WERI-Rb-1 (cell line): ENCODE measurements at regions not wholly inside any gene's neighbourhood (a gene's known extent, or its start where the extent isn't known, plus 50 kb on each side); places are given as distances from the start of the nearest gene placed in this dataset.
"Not testable (repeated sequence)": the region's sequence is repeated elsewhere in the genome, so short reads cannot be mapped to it uniquely, and the experiment has no call there.

Experiments used
- DNase-seq: peaks from one replicate; pipeline ENCODE4 v3.0.0-alpha.2; 2020
- H3K27ac ChIP-seq: fragments of 250-450 bp; sonication (Bioruptor Pico); 2 replicates; pipeline ENCODE4 v1.5.1; 2020; ENCODE audit warnings: mild to moderate bottlenecking, moderate library complexity
- H3K27me3 ChIP-seq: fragments of 250-450 bp; sonication (Bioruptor Pico); 2 replicates; pipeline ENCODE4 v1.5.1; 2021; ENCODE audit warnings: mild to moderate bottlenecking, low read depth, moderate library complexity; ENCODE audit not compliant: insufficient read depth, severe bottlenecking
- H3K36me3 ChIP-seq: fragments of 250-450 bp; sonication (Bioruptor Pico); 2 replicates; pipeline ENCODE4 v1.5.1; 2020; ENCODE audit warnings: mild to moderate bottlenecking, moderate library complexity
- H3K4me3 ChIP-seq: 2 replicates; pipeline ENCODE4 v1.5.1; 2011; ENCODE audit warnings: low read depth, mild to moderate bottlenecking, control low read depth, low read length
- H3K9me3 ChIP-seq: fragments of 250-450 bp; sonication (Bioruptor Pico); 2 replicates; pipeline ENCODE4 v1.5.1; 2021; ENCODE audit warnings: mild to moderate bottlenecking, moderate library complexity; ENCODE audit not compliant: severe bottlenecking
- CTCF ChIP-seq: IDR thresholded peaks from 2 replicates; pipeline ENCODE4 v1.5.1; 2011; ENCODE audit warnings: low read depth, mild to moderate bottlenecking, control low read depth, inconsistent platforms, low read length

DNA sequence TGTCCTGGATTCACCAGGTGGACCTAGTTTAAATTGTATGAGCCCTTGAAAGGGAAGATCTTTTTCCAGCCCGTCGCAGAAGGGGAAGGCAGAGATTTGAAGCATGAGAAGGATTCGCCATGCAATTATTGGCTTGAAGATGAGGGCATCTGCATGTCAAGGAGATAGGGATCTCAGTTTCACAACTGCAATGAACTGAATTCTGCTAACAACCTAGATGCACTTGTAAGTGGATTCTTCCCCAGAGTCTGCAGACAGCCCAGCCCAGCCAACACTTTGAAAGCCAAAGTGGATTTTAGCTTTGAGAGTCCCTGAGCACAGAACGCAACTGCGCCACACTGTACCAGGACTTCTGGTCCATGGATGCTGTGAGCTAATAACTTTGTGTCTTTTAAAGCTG is 286.0 kb downstream of the TSN start:
- Histone ChIP-seq H3K4me3 (no peak overlapping the region), H3K27me3 (no peaks in the 10 kb centered on the region), H3K36me3 (no peaks in the 10 kb centered on the region), H3K9me3 (peaks cover 3% of the 10 kb centered on the region), H3K27ac (no peak overlapping the region)
- TF ChIP-seq CTCF: no peak
- DNase-seq: no peak

DNA sequence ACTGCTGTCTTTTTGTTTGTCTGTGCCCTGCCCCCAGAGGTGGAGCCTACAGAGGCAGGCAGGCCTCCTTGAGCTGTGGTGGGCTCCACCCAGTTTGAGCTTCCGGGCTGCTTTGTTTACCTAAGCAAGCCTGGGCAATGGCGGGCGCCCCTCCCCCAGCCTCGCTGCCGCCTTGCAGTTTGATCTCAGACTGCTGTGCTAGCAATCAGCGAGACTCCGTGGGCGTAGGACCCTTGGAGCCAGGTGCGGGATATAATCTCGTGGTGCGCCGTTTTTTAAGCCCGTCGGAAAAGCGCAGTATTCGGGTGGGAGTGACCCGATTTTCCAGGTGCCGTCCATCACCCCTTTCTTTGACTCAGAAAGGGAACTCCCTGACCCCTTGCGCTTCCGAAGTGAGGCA is 296.2 kb downstream of the TSN start:
- not testable (repeated sequence) for H3K4me3 ChIP-seq, H3K9me3 ChIP-seq, H3K36me3 ChIP-seq, H3K27ac ChIP-seq, H3K27me3 ChIP-seq, DNase-seq

DNA sequence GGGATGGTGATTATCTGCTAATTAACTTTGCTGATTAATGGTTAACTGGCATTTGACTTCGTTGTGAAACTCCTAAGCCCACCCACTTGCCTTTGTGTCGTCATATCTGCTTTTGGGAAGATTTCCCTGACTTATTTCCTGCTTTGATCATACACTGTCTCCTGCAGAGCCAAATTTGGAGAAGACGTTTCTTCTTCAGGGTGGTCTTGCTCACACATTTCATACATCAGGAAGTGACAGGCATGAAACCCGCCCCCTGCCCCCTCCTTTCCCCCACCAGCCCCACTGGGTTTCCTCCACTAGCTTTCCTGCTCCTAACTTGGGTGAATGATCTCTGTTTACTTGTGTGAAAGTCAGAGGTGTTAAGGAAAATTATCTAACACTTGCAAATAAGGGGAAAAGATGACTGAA is 300.1 kb downstream of the TSN start:
- no peaks in the 10 kb centered on the region for H3K36me3 ChIP-seq
- no peaks in the 10 kb centered on the region for H3K9me3 ChIP-seq
- H3K4me3 ChIP-seq: no peak overlapping the region
- no peak for DNase-seq
- H3K27me3 ChIP-seq: no peaks in the 10 kb centered on the region
- no peak for TF ChIP-seq CTCF
- no peak overlapping the region for H3K27ac ChIP-seq

GRCh38 chr2:122056853-122057252 is 301.4 kb downstream of the TSN start:
- Histone ChIP-seq H3K27me3 (no peaks in the 10 kb centered on the region), H3K9me3 (no peaks in the 10 kb centered on the region), H3K36me3 (no peaks in the 10 kb centered on the region), H3K27ac (no peak overlapping the region), H3K4me3 (no peak overlapping the region)
- DNase-seq: no peak
- TF ChIP-seq CTCF: no peak

DNA sequence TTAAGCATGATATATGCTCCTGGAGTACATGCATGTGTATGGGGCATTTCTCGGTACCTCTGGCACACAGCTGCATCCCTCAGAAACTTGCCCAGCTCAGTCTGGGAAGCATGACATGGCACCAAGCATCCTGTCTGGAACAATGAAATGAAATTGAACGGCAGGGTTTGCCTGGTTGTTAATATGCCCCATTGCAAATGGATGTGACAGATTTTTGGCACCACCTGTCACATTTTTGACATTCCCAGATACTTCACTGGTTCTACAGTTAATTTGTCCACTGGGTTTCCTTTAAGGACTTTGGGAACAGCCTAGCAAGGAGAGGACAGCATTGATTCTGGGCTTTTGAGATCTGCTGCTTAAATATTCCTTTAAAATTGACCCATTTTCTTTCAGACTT is 305.8 kb downstream of the TSN start:
- Histone ChIP-seq H3K4me3 (no peak overlapping the region), H3K36me3 (no peaks in the 10 kb centered on the region), H3K27ac (no peak overlapping the region), H3K27me3 (no peaks in the 10 kb centered on the region), H3K9me3 (no peaks in the 10 kb centered on the region)
- no peak for DNase-seq
- TF ChIP-seq CTCF: no peak

GRCh38 chr2:122061831-122062230 is 306.4 kb downstream of the TSN start:
- no peak for TF ChIP-seq CTCF
- DNase-seq: no peak
- H3K36me3 ChIP-seq: no peaks in the 10 kb centered on the region
- no peaks in the 10 kb centered on the region for H3K27me3 ChIP-seq
- H3K27ac ChIP-seq: no peak overlapping the region
- no peaks in the 10 kb centered on the region for H3K9me3 ChIP-seq
- H3K4me3 ChIP-seq: no peak overlapping the region

DNA sequence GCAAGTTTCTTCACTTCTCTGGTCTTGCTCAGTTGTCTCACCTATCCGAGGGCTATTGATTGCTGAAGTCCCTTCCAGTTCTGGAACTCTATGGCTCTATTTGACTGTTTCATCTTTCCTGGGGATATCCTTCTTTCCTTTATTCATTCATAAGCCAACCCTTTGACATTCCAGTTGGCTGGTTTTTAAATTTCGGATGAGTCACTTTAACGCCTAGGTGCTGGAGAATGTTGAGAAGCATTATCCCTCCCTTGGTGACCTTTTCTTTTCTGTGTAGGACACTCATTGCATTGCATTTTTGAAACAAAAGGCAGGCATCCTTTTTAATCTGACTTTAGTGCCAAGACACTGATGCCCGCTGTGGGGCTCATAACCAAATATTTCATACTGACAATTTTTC is 307.1 kb downstream of the TSN start:
- H3K27me3 ChIP-seq: no peaks in the 10 kb centered on the region
- no peak for TF ChIP-seq CTCF
- H3K4me3 ChIP-seq: no peak overlapping the region
- DNase-seq: no peak
- no peaks in the 10 kb centered on the region for H3K9me3 ChIP-seq
- no peaks in the 10 kb centered on the region for H3K36me3 ChIP-seq
- no peak overlapping the region for H3K27ac ChIP-seq
